ENCODE measurements at regions not wholly inside any gene's neighbourhood (a gene's known extent, or its start where the extent isn't known, plus 50 kb on each side); places are given as distances from the start of the nearest gene placed in this dataset.

- H3K4me1 Mint-ChIP-seq: no peaks in the 10 kb centered on the region
- CTCF ChIA-PET: no interaction called here
- POLR2A ChIA-PET: no interaction called here
Observed at GRCh38 chr5:169351721-169352120, 50.8 kb upstream of the SLIT3 start.

More at GRCh38 chr5:169351721-169352120, 50.8 kb upstream of the SLIT3 start:
- Mint-ChIP-seq H3K27ac (no peak overlapping the region), H3K9me3 (no peaks in the 10 kb centered on the region), H3K27me3 (ENCODE audit: low read depth) (no peaks in the 10 kb centered on the region; the same call in 1 of the 2 replicates), H3K36me3 (no peaks in the 10 kb centered on the region), H3K4me3 (no peak overlapping the region)
- TF ChIP-seq ZNF396 (CRISPR knock-in tag; IDR thresholded peaks at IDR 0.05; ENCODE audit: borderline replicate concordance) (no peak), OVOL2 (CRISPR knock-in tag; IDR thresholded peaks at IDR 0.05; ENCODE audit: borderline replicate concordance) (no peak), ZNF281 (CRISPR knock-in tag; IDR thresholded peaks at IDR 0.05) (no peak), E2F1 (CRISPR knock-in tag; IDR thresholded peaks at IDR 0.05) (no peak), ZSCAN18 (CRISPR knock-in tag; IDR thresholded peaks at IDR 0.05) (no peak), KAT7 (CRISPR knock-in tag; IDR thresholded peaks at IDR 0.05; ENCODE audit: borderline replicate concordance) (no peak), ARID4B (CRISPR knock-in tag; IDR thresholded peaks at IDR 0.05; ENCODE audit: borderline replicate concordance) (no peak), AR (CRISPR knock-in tag; IDR thresholded peaks at IDR 0.05) (no peak), ATF6 (CRISPR knock-in tag; IDR thresholded peaks at IDR 0.05) (no peak), NR2C2 (CRISPR knock-in tag; IDR thresholded peaks at IDR 0.05) (no peak)
- ATAC-seq: no peak
- DNase-seq (ENCODE audit: low spot score): no peak

Data from WTC11 (cell line).